ENCODE measurements at regions not wholly inside any gene's neighbourhood (a gene's known extent, or its start where the extent isn't known, plus 50 kb on each side); places are given as distances from the start of the nearest gene placed in this dataset.
"Not testable (repeated sequence)": the region's sequence is repeated elsewhere in the genome, so short reads cannot be mapped to it uniquely, and the experiment has no call there.

DNA sequence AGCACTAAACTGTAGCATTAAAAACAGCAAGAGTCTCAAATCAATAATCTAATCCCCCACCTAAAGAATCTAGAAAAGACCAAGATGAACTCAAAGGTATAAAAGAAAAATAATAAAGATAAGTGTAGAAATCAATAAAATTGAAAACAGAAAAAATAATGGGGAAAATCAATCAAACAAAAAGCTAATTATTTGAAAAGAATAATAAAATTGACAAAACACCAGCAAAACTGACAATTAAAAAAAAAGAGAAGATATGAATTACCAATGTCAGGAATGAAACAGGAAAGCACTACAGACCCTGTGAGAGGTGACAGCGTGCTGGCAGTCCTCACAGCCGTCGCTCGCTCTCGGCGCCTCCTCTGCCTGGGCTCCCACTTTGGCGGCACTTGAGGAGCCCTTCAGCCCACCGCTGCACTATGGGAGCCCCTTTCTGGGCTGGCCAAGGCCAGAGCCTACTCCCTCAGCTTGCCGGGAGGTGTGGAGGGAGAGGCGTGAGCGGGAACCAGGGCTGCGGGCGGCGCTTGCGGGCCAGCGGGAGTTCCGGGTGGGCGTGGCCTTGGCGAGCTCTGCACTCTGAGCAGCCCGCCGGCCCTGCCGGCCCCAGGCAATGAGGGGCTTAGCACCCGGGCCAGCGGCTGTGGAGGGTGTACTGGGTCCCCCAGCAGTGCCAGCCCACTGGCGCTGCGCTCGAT lies 105.3 kb upstream of the HEY2 start:
- H3K4me3 ChIP-seq (ENCODE audit: low read length); H3K9ac ChIP-seq (ENCODE audit: low read depth, low read length); H3K27ac ChIP-seq (ENCODE audit: low read length); H3K9me3 ChIP-seq (ENCODE audit: insufficient read depth, low read depth, low read length); H3K36me3 ChIP-seq (ENCODE audit: insufficient read depth, low read depth, low read length); H3K4me1 ChIP-seq (ENCODE audit: insufficient read depth, low read length); H3K27me3 ChIP-seq (ENCODE audit: insufficient read depth, low read length): not testable (repeated sequence)

DNA sequence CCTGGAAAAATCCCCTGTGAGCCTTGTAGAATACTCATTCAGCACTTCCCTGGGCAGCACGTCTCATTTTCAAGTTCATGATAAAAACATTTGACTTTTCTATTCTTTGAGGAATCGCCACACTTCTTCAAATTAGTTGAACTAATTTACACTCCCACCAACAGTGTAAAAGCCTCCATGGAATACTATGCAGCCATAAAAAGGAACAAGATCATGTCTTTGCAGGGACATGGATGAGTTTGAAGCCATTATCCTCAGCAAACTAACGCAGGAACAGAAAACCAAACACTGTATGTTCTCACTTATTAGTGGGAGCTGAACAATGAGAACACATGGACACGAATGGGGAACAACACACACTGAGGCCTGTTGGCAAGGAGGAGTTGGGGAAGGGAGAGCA lies 102.0 kb upstream of the HEY2 start:
- Histone ChIP-seq H3K9ac (ENCODE audit: low read depth, low read length) (no peak overlapping the region), H3K4me3 (ENCODE audit: low read length) (no peak overlapping the region), H3K27me3 (ENCODE audit: insufficient read depth, low read length) (no peaks in the 10 kb centered on the region), H3K36me3 (ENCODE audit: insufficient read depth, low read depth, low read length) (no peaks in the 10 kb centered on the region), H3K9me3 (ENCODE audit: insufficient read depth, low read depth, low read length) (no peaks in the 10 kb centered on the region), H3K27ac (ENCODE audit: low read length) (no peak overlapping the region), H3K4me1 (ENCODE audit: insufficient read depth, low read length) (peaks cover 4% of the 10 kb centered on the region)

DNA sequence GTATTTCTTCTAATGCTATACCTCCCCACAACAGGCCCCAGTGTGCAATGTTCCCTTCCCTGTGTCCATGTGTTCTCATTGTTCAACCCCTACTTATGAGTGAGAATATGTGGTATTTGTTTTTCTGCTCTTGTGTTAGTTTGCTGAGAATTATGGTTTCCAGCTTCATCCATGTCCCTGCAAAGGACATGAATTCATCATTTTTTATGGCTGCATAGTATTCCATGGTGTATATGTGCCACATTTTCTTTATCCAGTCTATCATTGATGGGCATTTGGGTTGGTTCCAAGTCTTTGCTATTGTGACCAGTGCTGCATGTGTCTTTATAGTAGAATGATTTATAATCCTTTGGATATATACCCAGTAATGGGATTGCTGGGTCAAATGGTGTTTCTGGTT lies 95.7 kb upstream of the HEY2 start:
- not testable (repeated sequence) for H3K4me3 ChIP-seq (ENCODE audit: low read length); H3K27me3 ChIP-seq (ENCODE audit: insufficient read depth, low read length); H3K9ac ChIP-seq (ENCODE audit: low read depth, low read length); H3K4me1 ChIP-seq (ENCODE audit: insufficient read depth, low read length); H3K9me3 ChIP-seq (ENCODE audit: insufficient read depth, low read depth, low read length); H3K27ac ChIP-seq (ENCODE audit: low read length); H3K36me3 ChIP-seq (ENCODE audit: insufficient read depth, low read depth, low read length)

DNA sequence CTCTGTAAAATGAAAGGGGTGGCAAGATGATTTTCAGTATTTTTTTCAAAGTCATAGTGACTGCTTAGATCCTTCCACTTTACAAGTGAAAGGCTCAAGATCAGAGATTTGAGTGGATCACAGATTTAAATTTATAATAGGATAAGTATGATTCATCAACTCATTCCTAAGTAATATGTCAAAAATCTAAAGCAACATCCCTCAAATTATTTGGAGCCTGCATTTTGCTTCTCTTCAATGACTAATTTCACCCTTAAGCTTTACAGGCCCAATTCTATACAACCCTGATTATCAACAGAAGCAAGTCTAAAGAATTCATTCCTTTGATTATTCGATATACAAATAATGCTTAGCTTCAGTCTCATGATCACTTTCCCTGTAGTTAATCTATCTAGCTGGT lies 93.9 kb upstream of the HEY2 start:
- H3K9me3 ChIP-seq (ENCODE audit: insufficient read depth, low read depth, low read length) = no peaks in the 10 kb centered on the region
- no peak overlapping the region for H3K9ac ChIP-seq (ENCODE audit: low read depth, low read length)
- H3K36me3 ChIP-seq (ENCODE audit: insufficient read depth, low read depth, low read length) = no peaks in the 10 kb centered on the region
- H3K27ac ChIP-seq (ENCODE audit: low read length) = no peak overlapping the region
- peaks cover 3% of the 10 kb centered on the region; the same call in 1 of the 2 replicates for H3K4me1 ChIP-seq (ENCODE audit: insufficient read depth, low read length)
- no peak overlapping the region for H3K4me3 ChIP-seq (ENCODE audit: low read length)
- no peaks in the 10 kb centered on the region for H3K27me3 ChIP-seq (ENCODE audit: insufficient read depth, low read length)

DNA sequence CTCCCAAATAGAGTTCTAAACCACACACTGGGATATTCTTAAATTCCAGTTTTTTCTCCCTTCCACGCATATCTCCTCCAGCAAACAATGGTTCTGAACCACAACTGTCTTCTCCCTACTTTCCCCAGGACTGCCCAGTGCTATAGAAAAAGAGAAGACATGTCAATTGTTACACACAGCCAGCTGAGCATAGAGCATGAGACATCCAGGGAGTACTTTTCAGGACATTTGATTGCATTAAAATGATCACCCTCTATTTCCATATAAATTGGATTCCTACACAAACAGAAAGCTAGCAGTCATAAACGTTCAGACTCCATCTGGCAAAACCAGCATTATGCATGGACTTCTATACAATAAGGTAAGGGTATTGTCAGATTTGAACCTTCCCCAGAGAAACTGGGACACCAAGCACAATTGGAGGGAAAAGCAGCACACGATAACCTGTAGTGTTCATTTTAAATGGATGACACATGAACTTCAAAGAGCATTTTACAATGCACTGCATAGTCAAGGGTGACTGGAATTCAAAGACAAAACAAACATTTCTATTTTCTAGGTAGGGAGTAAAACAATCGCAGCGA lies 93.1 kb upstream of the HEY2 start:
- Histone ChIP-seq H3K27me3 (ENCODE audit: insufficient read depth, low read length) (no peaks in the 10 kb centered on the region), H3K4me3 (ENCODE audit: low read length) (no peak overlapping the region), H3K9ac (ENCODE audit: low read depth, low read length) (no peak overlapping the region), H3K36me3 (ENCODE audit: insufficient read depth, low read depth, low read length) (no peaks in the 10 kb centered on the region), H3K9me3 (ENCODE audit: insufficient read depth, low read depth, low read length) (no peaks in the 10 kb centered on the region), H3K27ac (ENCODE audit: low read length) (no peak overlapping the region), H3K4me1 (ENCODE audit: insufficient read depth, low read length) (peaks cover 3% of the 10 kb centered on the region; the same call in 1 of the 2 replicates)

DNA sequence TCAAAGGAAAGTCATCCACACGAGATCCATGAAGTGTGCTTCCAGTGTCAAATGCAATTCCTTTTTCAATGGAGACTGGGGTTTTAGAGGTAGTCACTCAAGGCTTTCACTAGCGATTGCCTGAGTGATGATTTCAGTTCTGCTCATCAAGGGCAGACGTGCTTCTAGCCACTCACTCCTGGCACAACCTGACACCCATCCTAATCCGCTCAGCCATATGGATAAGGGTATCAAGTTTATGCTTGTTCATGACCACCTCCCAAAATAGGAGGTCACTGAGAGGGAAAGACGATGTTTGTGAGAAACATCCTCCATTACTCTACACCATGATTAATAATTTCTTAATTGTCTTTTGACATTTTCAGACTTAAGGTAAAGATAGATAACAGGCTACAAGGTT lies 91.3 kb upstream of the HEY2 start:
- H3K27ac ChIP-seq (ENCODE audit: low read length) = no peak overlapping the region
- H3K9me3 ChIP-seq (ENCODE audit: insufficient read depth, low read depth, low read length) = no peaks in the 10 kb centered on the region
- H3K4me1 ChIP-seq (ENCODE audit: insufficient read depth, low read length) = peaks cover 3% of the 10 kb centered on the region; the same call in 1 of the 2 replicates
- no peaks in the 10 kb centered on the region for H3K36me3 ChIP-seq (ENCODE audit: insufficient read depth, low read depth, low read length)
- no peak overlapping the region for H3K4me3 ChIP-seq (ENCODE audit: low read length)
- no peaks in the 10 kb centered on the region for H3K27me3 ChIP-seq (ENCODE audit: insufficient read depth, low read length)
- no peak overlapping the region for H3K9ac ChIP-seq (ENCODE audit: low read depth, low read length)

DNA sequence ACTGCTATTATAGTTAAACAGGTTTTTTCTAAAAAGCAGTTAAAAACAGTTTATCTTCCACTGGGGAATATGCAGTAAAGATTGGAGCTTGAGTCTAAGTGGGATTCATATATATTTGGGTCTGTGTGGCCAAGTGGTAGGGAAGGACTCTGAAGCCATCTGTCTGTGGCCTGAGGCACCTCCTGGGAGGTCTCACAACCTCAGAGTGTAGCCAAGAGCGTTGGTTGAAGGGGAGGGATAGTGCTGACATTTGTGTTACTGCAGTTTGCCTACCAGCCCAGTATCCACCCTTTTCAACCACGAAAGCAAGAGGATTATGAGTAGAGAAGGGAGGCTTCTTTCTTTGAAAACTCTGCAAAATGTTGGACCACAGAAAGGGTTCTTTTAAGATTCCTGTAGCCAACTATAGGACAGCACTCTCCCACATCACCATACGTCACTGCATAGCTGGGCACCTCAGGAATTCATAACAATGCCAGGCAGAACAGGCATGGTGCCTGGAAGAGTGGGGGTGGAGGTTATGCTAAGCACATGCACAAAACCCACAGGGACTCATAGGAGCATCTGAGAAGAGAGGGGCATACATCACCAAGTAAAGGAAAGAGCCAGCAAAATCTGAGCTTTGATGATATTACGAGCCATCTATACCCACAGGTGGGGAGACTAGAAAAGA lies 90.5 kb upstream of the HEY2 start:
- Histone ChIP-seq H3K9ac (ENCODE audit: low read depth, low read length) (no peak overlapping the region), H3K36me3 (ENCODE audit: insufficient read depth, low read depth, low read length) (no peaks in the 10 kb centered on the region), H3K27ac (ENCODE audit: low read length) (no peak overlapping the region), H3K9me3 (ENCODE audit: insufficient read depth, low read depth, low read length) (no peaks in the 10 kb centered on the region), H3K27me3 (ENCODE audit: insufficient read depth, low read length) (no peaks in the 10 kb centered on the region), H3K4me1 (ENCODE audit: insufficient read depth, low read length) (peaks cover 3% of the 10 kb centered on the region; the same call in 1 of the 2 replicates), H3K4me3 (ENCODE audit: low read length) (no peak overlapping the region)

DNA sequence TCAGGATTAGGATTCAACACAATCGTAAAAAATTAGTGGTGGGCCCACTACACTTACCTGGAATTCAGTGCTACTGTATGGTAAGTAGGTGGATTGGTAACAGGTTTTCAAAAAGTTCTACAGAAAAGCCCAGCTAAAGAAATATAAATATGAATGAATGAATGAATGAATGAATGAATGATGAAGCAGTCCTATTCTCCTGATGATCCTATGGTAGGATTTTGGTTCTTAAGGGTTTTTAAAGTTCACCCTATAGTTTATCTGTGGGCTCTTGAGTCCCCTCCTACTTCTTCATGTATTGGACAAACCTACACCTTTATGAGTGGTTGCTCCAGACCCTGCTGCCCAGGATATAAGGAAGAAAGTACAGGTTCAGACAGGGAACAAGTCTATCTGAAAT lies 89.5 kb upstream of the HEY2 start:
- H3K27me3 ChIP-seq (ENCODE audit: insufficient read depth, low read length) = no peaks in the 10 kb centered on the region
- H3K36me3 ChIP-seq (ENCODE audit: insufficient read depth, low read depth, low read length) = no peaks in the 10 kb centered on the region
- H3K9me3 ChIP-seq (ENCODE audit: insufficient read depth, low read depth, low read length) = no peaks in the 10 kb centered on the region
- no peak overlapping the region for H3K9ac ChIP-seq (ENCODE audit: low read depth, low read length)
- peaks cover 3% of the 10 kb centered on the region; the same call in 1 of the 2 replicates for H3K4me1 ChIP-seq (ENCODE audit: insufficient read depth, low read length)
- H3K27ac ChIP-seq (ENCODE audit: low read length) = no peak overlapping the region
- H3K4me3 ChIP-seq (ENCODE audit: low read length) = no peak overlapping the region

DNA sequence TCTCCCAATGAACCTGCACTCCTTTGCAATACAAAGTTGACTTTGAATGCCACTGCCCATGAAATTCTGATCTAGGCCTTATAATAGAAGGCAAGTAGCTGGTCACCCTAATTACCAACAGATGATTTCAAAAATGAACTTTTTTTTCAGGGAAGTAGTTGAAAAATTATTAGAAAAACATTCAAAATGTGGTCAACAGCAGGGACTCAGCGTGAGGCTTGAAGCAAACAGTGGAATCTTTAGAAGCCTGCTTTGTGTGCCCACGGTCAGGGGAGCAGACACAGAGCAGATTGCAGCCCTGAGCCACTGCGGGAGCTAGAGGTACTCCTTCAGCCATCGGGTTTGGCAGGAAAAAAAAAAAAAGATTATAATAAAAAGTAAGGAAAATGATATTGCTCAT lies 87.1 kb upstream of the HEY2 start:
- no peak overlapping the region for H3K27ac ChIP-seq (ENCODE audit: low read length)
- no peaks in the 10 kb centered on the region for H3K36me3 ChIP-seq (ENCODE audit: insufficient read depth, low read depth, low read length)
- H3K4me1 ChIP-seq (ENCODE audit: insufficient read depth, low read length) = peaks cover 3% of the 10 kb centered on the region; the same call in 1 of the 2 replicates
- H3K9me3 ChIP-seq (ENCODE audit: insufficient read depth, low read depth, low read length) = no peaks in the 10 kb centered on the region
- no peak overlapping the region for H3K9ac ChIP-seq (ENCODE audit: low read depth, low read length)
- no peaks in the 10 kb centered on the region for H3K27me3 ChIP-seq (ENCODE audit: insufficient read depth, low read length)
- no peak overlapping the region for H3K4me3 ChIP-seq (ENCODE audit: low read length)

DNA sequence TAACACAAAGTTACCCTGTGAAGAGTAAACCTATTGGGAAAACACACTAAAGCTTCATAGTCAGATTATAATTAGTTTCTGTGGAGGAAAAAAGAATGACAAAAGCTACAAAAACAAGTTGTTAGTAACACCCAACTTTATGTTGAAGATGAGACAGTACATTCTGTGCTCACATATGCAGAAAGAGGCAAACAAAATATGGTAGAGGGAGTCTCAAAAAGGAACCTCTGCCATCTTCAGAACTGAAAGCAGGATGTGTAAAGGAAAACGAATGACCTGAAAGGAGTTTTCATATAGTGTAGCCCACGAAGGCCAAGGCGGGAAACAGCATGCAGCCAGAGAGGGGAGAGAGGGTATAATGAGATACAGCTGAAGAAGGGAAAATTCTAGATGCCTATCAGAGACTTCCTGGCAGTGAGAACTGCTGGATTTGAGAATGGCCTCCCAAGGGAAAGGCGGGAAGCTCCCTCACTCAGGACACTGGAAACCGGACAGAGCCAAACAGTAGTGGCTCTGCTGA lies 84.1 kb upstream of the HEY2 start:
- Histone ChIP-seq H3K27me3 (ENCODE audit: insufficient read depth, low read length) (no peaks in the 10 kb centered on the region), H3K9me3 (ENCODE audit: insufficient read depth, low read depth, low read length) (no peaks in the 10 kb centered on the region), H3K9ac (ENCODE audit: low read depth, low read length) (no peak overlapping the region), H3K4me3 (ENCODE audit: low read length) (no peak overlapping the region), H3K4me1 (ENCODE audit: insufficient read depth, low read length) (peaks cover 2% of the 10 kb centered on the region; the same call in 1 of the 2 replicates), H3K36me3 (ENCODE audit: insufficient read depth, low read depth, low read length) (no peaks in the 10 kb centered on the region), H3K27ac (ENCODE audit: low read length) (no peak overlapping the region)

DNA sequence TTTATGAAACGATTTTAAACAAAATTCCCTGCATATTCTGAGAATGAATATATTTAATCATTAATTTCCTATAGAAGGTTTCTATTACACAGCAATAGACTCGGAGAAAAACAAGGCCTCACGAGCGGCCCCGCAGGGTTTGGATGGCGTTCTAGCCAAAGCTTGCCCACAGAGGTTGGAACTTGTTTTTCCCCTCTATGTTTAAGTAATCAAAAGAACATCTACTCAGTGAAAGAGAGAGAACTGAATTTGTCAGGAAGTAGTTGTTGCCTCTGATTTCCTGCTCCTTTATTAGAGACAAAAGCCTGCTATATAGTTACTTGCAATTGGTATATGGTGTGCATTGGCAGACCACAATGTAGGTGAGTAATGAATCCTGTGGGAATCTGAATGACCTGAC lies 82.1 kb upstream of the HEY2 start:
- H3K9ac ChIP-seq (ENCODE audit: low read depth, low read length) = no peak overlapping the region
- H3K27me3 ChIP-seq (ENCODE audit: insufficient read depth, low read length) = no peaks in the 10 kb centered on the region
- H3K27ac ChIP-seq (ENCODE audit: low read length) = no peak overlapping the region
- no peaks in the 10 kb centered on the region for H3K36me3 ChIP-seq (ENCODE audit: insufficient read depth, low read depth, low read length)
- H3K4me3 ChIP-seq (ENCODE audit: low read length) = no peak overlapping the region
- H3K9me3 ChIP-seq (ENCODE audit: insufficient read depth, low read depth, low read length) = no peaks in the 10 kb centered on the region
- peaks cover 11% of the 10 kb centered on the region for H3K4me1 ChIP-seq (ENCODE audit: insufficient read depth, low read length)

DNA sequence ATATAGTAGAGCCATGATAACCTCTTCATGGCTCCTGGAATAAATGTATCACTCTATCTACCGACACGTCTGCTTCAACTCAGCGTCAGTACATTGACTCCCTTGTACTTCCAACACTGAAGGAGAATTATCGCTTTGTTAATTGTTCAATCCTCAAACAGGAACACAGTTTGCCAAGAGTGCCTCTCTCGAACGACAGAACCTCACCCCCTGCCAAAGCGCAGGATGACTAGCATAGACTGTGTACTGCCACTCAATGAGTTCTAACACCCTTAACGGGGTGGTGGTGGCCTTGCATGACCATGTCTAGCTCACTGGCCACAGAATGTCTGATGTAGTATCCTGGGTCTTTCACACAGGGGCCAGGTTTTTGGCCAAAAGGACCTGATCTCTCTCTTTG lies 81.4 kb upstream of the HEY2 start:
- Histone ChIP-seq H3K9ac (ENCODE audit: low read depth, low read length) (no peak overlapping the region), H3K4me1 (ENCODE audit: insufficient read depth, low read length) (peaks cover 11% of the 10 kb centered on the region), H3K36me3 (ENCODE audit: insufficient read depth, low read depth, low read length) (no peaks in the 10 kb centered on the region), H3K27ac (ENCODE audit: low read length) (no peak overlapping the region), H3K9me3 (ENCODE audit: insufficient read depth, low read depth, low read length) (no peaks in the 10 kb centered on the region), H3K4me3 (ENCODE audit: low read length) (no peak overlapping the region), H3K27me3 (ENCODE audit: insufficient read depth, low read length) (no peaks in the 10 kb centered on the region)
